GM23338 (cell line): ENCODE measurements at regions not wholly inside any gene's neighbourhood (a gene's known extent, or its start where the extent isn't known, plus 50 kb on each side); places are given as distances from the start of the nearest gene placed in this dataset.

ENCODE experiments used
- ATAC-seq: fragments of 200-7000 bp; cut with Tn5 transposase; 3 replicates; pipeline ENCODE4 v1.9.1; 2020
- DNase-seq: peaks from one replicate; pipeline ENCODE4 v3.0.0-alpha.2; 2015; ENCODE audit warnings: low spot score
- H2AFZ ChIP-seq: fragments of 200-600 bp; sonication (generic); 2 replicates; pipeline ENCODE4 v1.8.0; 2016; ENCODE audit warnings: antibody characterized with exemption, mild to moderate bottlenecking, moderate library complexity
- H3F3A ChIP-seq: fragments of 200-600 bp; sonication (generic); replicated peaks from 2 replicates; pipeline ENCODE4 v1.8.0; 2017; ENCODE audit warnings: antibody characterized with exemption, mixed run types, low read depth
- H3K27ac ChIP-seq: fragments of 200-600 bp; sonication (generic); 2 replicates; pipeline ENCODE4 v1.6.1; 2016; ENCODE audit warnings: low read depth
- H3K27me3 ChIP-seq: fragments of 200-600 bp; sonication (generic); 2 replicates; pipeline ENCODE4 v1.8.0; 2016; ENCODE audit warnings: mild to moderate bottlenecking, mixed run types, moderate library complexity; ENCODE audit not compliant: insufficient read depth
- H3K36me3 ChIP-seq: fragments of 200-600 bp; sonication (generic); 2 replicates; pipeline ENCODE4 v1.8.0; 2016; ENCODE audit warnings: mild to moderate bottlenecking; ENCODE audit not compliant: insufficient read depth
- H3K4me1 ChIP-seq: fragments of 200-600 bp; sonication (generic); 2 replicates; pipeline ENCODE4 v1.8.0; 2016; ENCODE audit warnings: mild to moderate bottlenecking, moderate library complexity; ENCODE audit not compliant: insufficient read depth
- H3K4me2 ChIP-seq: fragments of 200-600 bp; sonication (generic); 2 replicates; pipeline ENCODE4 v1.7.1; 2017; ENCODE audit warnings: mixed run types
- H3K4me3 ChIP-seq: fragments of 200-600 bp; sonication (generic); 2 replicates; pipeline ENCODE4 v1.6.1; 2016; ENCODE audit warnings: mixed run types
- H3K79me2 ChIP-seq: fragments of 200-600 bp; sonication (generic); replicated peaks from 2 replicates; pipeline ENCODE4 v1.8.0; 2017; ENCODE audit warnings: mild to moderate bottlenecking; ENCODE audit not compliant: insufficient read depth
- H3K9me2 ChIP-seq: fragments of 200-600 bp; sonication (generic); 2 replicates; pipeline ENCODE4 v1.8.0; 2017; ENCODE audit not compliant: insufficient read depth
- H4K20me1 ChIP-seq: fragments of 200-600 bp; sonication (generic); replicated peaks from 2 replicates; pipeline ENCODE4 v1.8.0; 2017; ENCODE audit warnings: mild to moderate bottlenecking; ENCODE audit not compliant: insufficient read depth
- H3K27ac Mint-ChIP-seq: 2 replicates; pipeline ENCODE4 v1.8.0; 2020; ENCODE audit warnings: inconsistent platforms, mild to moderate bottlenecking, moderate library complexity, mixed read lengths
- H3K27me3 Mint-ChIP-seq: 3 replicates; pipeline ENCODE4 v1.8.0; 2022; ENCODE audit warnings: low read depth, mild to moderate bottlenecking, moderate library complexity, mixed read lengths, inconsistent platforms; ENCODE audit not compliant: insufficient read depth, poor library complexity
- H3K36me3 Mint-ChIP-seq: 3 replicates; pipeline ENCODE4 v1.8.0; 2021; ENCODE audit warnings: low read depth, mild to moderate bottlenecking, inconsistent platforms, moderate library complexity, mixed read lengths
- H3K4me1 Mint-ChIP-seq: 3 replicates; pipeline ENCODE4 v1.8.0; 2020; ENCODE audit warnings: mild to moderate bottlenecking, inconsistent platforms, mixed read lengths
- H3K4me3 Mint-ChIP-seq: 3 replicates; pipeline ENCODE4 v1.8.0; 2021; ENCODE audit warnings: moderate library complexity, mild to moderate bottlenecking, inconsistent platforms, mixed read lengths
- H3K9me3 Mint-ChIP-seq: 3 replicates; pipeline ENCODE4 v1.8.0; 2020; ENCODE audit warnings: moderate library complexity, mild to moderate bottlenecking, inconsistent platforms, mixed read lengths
- CREB1 ChIP-seq: fragments of 250-450 bp; sonication (Bioruptor Pico); IDR thresholded peaks from 2 replicates; pipeline ENCODE4 v1.5.0; 2020; ENCODE audit warnings: low read depth, mild to moderate bottlenecking, moderate library complexity
- CTCF ChIP-seq, 2 experiments: fragments of 200-600 bp in 1 of 2; sonication (generic) in 1 of 2; conservative IDR thresholded peaks; 2 replicates each; pipeline versions ENCODE4 v1.5.1 to v1.6.1; 2016 to 2017; ENCODE audit warnings: antibody characterized with exemption in 2 of 2, low read depth in 2 of 2, mild to moderate bottlenecking in 2 of 2, moderate library complexity in 1 of 2
- ETS1 ChIP-seq: IDR thresholded peaks from 2 replicates; pipeline ENCODE4 v1.6.1; 2016; ENCODE audit warnings: antibody characterized with exemption
- EZH2 ChIP-seq: fragments of 200-600 bp; sonication (generic); IDR thresholded peaks from one replicate; pipeline ENCODE4 v1.8.0; 2017; ENCODE audit warnings: antibody characterized with exemption, mild to moderate bottlenecking, low read depth; ENCODE audit not compliant: unreplicated experiment
- EZH2phosphoT487 ChIP-seq: fragments of 200-600 bp; sonication (generic); IDR thresholded peaks from one replicate; pipeline ENCODE4 v1.8.1; 2018; ENCODE audit warnings: antibody characterized with exemption; ENCODE audit not compliant: unreplicated experiment
- JUNB ChIP-seq: IDR thresholded peaks from one replicate; pipeline ENCODE4 v1.6.1; 2016; ENCODE audit warnings: antibody characterized with exemption; ENCODE audit not compliant: unreplicated experiment
- NANOG ChIP-seq: IDR thresholded peaks from 2 replicates; pipeline ENCODE4 v1.6.1; 2016; ENCODE audit warnings: antibody characterized with exemption, borderline replicate concordance
- POLR2AphosphoS5 ChIP-seq: IDR thresholded peaks from 2 replicates; pipeline ENCODE4 v1.6.1; 2016; ENCODE audit warnings: antibody characterized with exemption, low read depth
- REST ChIP-seq: IDR thresholded peaks from one replicate; pipeline ENCODE4 v1.6.1; 2018; ENCODE audit warnings: antibody characterized with exemption; ENCODE audit not compliant: unreplicated experiment
- STAT1 ChIP-seq: IDR thresholded peaks from one replicate; pipeline ENCODE4 v1.6.1; 2016; ENCODE audit warnings: antibody characterized with exemption; ENCODE audit not compliant: unreplicated experiment
- ZNF114 ChIP-seq: fragments of 250-450 bp; sonication (Bioruptor Pico); IDR thresholded peaks from 2 replicates; pipeline ENCODE4 v1.5.0; 2020; ENCODE audit warnings: mild to moderate bottlenecking, moderate library complexity
- ZNF331 ChIP-seq: fragments of 250-450 bp; sonication (Bioruptor Pico); IDR thresholded peaks from 2 replicates; pipeline ENCODE4 v1.5.0; 2020; ENCODE audit warnings: low read depth, mild to moderate bottlenecking, moderate library complexity

- H3K27me3 Mint-ChIP-seq: peaks cover 2% of the 10 kb centered on the region
- no peak overlapping the region for H3K4me2 ChIP-seq
- peaks cover 6% of the 10 kb centered on the region for H3K4me1 Mint-ChIP-seq
- H3K79me2 ChIP-seq: no peaks in the 10 kb centered on the region
- H3K4me3 ChIP-seq: no peak overlapping the region
- TF ChIP-seq NANOG: no peak
- no peak for TF ChIP-seq CREB1 (CRISPR knock-in tag)
- H3K36me3 Mint-ChIP-seq: no peaks in the 10 kb centered on the region; the same call in 2 of the 3 replicates
- H4K20me1 ChIP-seq: no peaks in the 10 kb centered on the region
- H3K4me1 ChIP-seq: no peaks in the 10 kb centered on the region; the same call in none of the 2 replicates
- no peak overlapping the region for H3K4me3 Mint-ChIP-seq
- no peak for DNase-seq
- H3K27ac Mint-ChIP-seq: no peak overlapping the region
- peaks cover 21% of the 10 kb centered on the region for H3K9me3 Mint-ChIP-seq
- no peaks in the 10 kb centered on the region for H3K9me2 ChIP-seq
- H3K27ac ChIP-seq: no peak overlapping the region
- ATAC-seq: no peak
- H3K36me3 ChIP-seq: no peaks in the 10 kb centered on the region
- H2AFZ ChIP-seq: no peak overlapping the region
- no peaks in the 10 kb centered on the region for H3F3A ChIP-seq
- no peaks in the 10 kb centered on the region for H3K27me3 ChIP-seq
Measured at GRCh38 chr19:46550684-46551083, 50.4 kb upstream of the CALM3 start.

GRCh38 chr19:46551164-46551563, 50.0 kb upstream of the CALM3 start:
- peaks cover 4% of the 10 kb centered on the region for H3K4me1 Mint-ChIP-seq
- Histone ChIP-seq H3K36me3 (no peaks in the 10 kb centered on the region), H3K79me2 (no peaks in the 10 kb centered on the region), H3K4me3 (no peak overlapping the region), H3K4me1 (no peaks in the 10 kb centered on the region; the same call in 1 of the 2 replicates), H2AFZ (no peak overlapping the region), H3F3A (no peaks in the 10 kb centered on the region), H3K27me3 (no peaks in the 10 kb centered on the region), H3K27ac (no peak overlapping the region), H3K4me2 (no peak overlapping the region), H4K20me1 (no peaks in the 10 kb centered on the region), H3K9me2 (no peaks in the 10 kb centered on the region)
- H3K27me3 Mint-ChIP-seq: peaks cover 2% of the 10 kb centered on the region
- DNase-seq: no peak
- H3K9me3 Mint-ChIP-seq: peaks cover 21% of the 10 kb centered on the region
- H3K27ac Mint-ChIP-seq: no peak overlapping the region
- H3K4me3 Mint-ChIP-seq: no peak overlapping the region
- no peaks in the 10 kb centered on the region; the same call in 2 of the 3 replicates for H3K36me3 Mint-ChIP-seq
- ATAC-seq: no peak
- no peak for TF ChIP-seq NANOG
- TF ChIP-seq ZNF331 (CRISPR knock-in tag): no peak
- TF ChIP-seq ZNF114: no peak
- no peak for TF ChIP-seq EZH2
- no peak for TF ChIP-seq CREB1 (CRISPR knock-in tag)
- no peak for TF ChIP-seq EZH2phosphoT487
- TF ChIP-seq POLR2AphosphoS5: no peak
- no peak for TF ChIP-seq STAT1
- no peak for TF ChIP-seq ETS1
- TF ChIP-seq REST: no peak
- TF ChIP-seq CTCF (conservative IDR thresholded peaks at IDR 0.05; ENCODE audit: low read depth in 2 of 2): no peak
- no peak for TF ChIP-seq JUNB
